NCI-H1436 (cell line): ENCODE measurements at regions not wholly inside any gene's neighbourhood (a gene's known extent, or its start where the extent isn't known, plus 50 kb on each side); places are given as distances from the start of the nearest gene placed in this dataset.

ENCODE experiments used
- DNase-seq: peaks from one replicate; lab custom pipeline; 2025; lab: John Stamatoyannopoulos, UW

GRCh38 chr1:34408011-34408410, 231.3 kb downstream of the C1orf94 start:
- DNase-seq: no peak

DNA sequence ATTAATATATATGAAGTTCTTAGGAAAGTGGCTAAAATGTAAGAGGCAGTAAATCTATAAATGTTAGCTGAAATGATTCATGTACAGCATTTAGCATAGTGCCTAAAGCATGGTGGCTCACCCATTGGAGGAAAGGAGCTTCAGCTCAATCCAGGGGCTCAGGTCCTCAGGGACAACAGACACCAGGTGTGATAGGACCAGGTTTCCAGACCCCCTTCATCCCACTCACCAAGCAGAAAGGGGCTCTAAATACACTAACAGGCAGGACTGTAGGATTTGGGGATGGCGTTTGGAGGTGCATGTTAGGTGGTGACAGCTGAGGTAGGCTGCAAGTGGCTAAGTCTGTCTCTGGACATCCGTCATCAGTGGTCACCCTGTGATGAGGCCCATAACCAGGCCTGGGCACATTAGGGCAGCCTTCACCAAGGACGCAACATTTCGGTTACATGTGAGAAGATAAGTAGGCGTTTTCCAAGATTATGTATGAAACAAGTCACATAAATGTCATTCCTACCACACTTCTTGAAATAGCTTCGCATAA, 233.1 kb downstream of the C1orf94 start:
- no peak for DNase-seq

GRCh38 chr1:34412598-34413370, 236.1 kb downstream of the C1orf94 start:
- no peak for DNase-seq

- DNase-seq: peak; percentile 54
Measured at GRCh38 chr1:34415140-34415539, 238.4 kb downstream of the C1orf94 start.

GRCh38 chr1:34418166-34418565, 241.5 kb downstream of the C1orf94 start:
- no peak for DNase-seq

- no peak for DNase-seq
Measured at GRCh38 chr1:34419663-34420136, 243.0 kb downstream of the C1orf94 start.

DNA sequence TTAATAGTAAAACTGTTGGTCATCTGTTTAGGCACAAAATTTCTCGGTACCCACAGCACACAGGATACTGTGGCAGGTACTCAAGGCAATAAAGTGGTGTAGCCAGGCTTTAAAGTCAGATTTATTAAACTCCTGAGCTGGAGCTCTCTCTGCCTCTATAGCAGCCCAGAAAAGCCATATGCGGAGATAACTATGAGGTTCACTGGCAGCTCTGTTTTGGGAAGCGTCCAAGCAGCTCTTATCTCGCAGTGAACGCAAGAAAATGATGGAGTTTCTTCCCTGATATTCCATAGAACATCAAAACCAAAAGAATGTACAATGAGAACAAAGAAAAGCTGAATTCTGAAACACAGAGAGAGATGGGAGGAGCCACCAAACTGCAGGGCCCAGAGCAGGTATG, 248.3 kb downstream of the C1orf94 start:
- no peak for DNase-seq

- no peak for DNase-seq
Measured at GRCh38 chr1:34425785-34426184, 249.1 kb downstream of the C1orf94 start.

- no peak for DNase-seq
Measured at GRCh38 chr1:34426325-34426896, 249.7 kb downstream of the C1orf94 start.

DNA sequence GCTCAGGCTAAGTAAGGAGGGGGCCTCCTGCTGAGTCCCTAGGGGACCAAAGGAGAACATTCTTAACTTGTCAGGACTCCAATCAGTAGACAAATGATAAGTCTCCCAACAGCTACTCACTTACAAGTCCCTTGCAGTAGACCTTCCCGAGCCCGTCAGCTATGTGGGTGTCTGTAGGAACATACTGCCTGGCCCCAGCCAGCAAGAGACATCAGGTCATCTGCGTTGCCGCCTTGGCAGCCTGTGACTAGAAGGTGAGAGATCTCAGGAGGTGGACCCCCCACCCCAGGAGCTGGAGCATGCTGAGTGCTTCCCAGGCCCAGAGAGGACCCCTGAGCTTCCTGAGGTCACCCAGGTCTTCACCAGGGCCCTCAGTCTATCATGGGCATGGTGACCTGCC, 250.5 kb downstream of the C1orf94 start:
- DNase-seq: no peak

DNA sequence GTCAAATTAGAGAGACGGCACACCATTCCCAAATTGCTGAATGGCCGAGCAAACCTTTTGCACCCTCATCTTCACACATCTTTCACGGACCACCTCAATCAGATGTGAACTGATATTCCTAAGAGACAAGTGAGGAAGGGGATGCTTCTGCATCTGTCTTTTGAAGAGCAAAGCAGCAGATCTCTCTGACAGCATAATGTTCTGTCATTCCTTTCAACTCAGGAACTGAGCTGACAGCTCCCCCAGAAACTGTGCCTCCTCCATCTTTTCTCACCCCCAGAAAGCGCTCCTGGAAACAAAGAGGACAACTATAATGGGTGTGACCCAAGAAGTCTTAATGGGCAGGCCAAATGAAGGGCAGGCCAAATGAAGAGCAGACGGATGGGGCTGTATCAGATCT, 256.4 kb downstream of the C1orf94 start:
- DNase-seq: no peak

GRCh38 chr1:34436836-34437235, 260.1 kb downstream of the C1orf94 start:
- no peak for DNase-seq

- no peak for DNase-seq
Measured at GRCh38 chr1:34441259-34442069, 264.8 kb downstream of the C1orf94 start.

GRCh38 chr1:34444516-34444915, 267.8 kb downstream of the C1orf94 start:
- no peak for DNase-seq

DNA sequence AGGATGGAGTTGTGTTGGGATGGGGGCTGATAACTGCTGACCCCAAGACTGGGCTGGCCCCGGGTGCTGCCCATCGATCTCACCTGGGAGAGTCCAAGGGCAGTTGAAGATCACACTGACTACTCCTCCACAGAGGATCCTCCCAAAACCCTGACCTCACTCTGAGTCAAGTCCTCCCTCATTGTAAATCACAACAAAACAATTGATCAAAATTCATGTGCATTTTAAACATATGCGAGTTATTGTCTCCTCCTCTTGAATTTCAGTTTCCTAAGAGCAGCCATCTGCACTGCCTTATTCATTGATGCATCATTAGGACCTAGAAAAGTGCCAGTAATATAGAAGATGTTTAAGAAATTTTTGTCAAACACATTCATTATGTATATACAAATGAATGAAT, 273.6 kb downstream of the C1orf94 start:
- no peak for DNase-seq

DNA sequence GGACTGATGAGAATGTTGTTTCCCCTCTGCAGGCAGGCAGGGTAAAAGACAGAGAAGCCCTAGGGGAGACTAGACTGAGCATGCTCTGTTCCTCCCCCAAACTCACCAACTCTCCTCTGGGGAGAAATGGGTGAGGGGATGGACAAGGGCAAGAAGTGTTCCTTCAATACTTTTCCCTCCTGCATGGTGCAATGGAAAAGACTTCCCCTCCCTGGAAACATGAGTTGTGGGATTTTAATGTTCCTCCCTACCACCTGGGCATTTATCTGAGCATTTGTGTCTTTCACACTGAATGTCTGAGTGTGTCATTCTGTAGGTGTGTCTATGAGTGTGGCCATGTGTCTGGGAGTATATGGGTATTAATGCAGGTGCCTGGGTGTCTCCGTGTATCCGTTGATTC, 275.7 kb downstream of the C1orf94 start:
- DNase-seq: no peak

GRCh38 chr1:34455121-34455520, 278.4 kb downstream of the C1orf94 start:
- no peak for DNase-seq

DNA sequence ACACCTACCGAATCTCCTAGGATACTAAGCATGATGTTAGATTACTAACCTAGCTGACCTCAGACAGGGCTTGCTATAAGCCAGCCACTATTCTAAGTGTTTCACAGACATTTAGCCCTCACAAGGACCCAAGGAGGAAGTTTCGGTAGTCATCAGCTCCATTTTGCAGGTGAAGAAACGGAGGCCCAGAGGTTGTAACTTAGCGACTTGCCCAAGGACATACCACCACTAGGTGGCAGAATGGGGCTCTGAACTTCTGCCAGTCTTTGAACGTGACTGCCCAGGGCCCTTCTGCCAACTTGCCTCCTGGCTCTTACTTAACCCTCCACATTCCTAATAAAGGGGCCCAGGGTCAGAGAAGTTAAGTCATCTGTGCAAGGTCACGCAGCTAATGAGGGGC, 283.5 kb downstream of the C1orf94 start:
- DNase-seq: peak; percentile 4

DNA sequence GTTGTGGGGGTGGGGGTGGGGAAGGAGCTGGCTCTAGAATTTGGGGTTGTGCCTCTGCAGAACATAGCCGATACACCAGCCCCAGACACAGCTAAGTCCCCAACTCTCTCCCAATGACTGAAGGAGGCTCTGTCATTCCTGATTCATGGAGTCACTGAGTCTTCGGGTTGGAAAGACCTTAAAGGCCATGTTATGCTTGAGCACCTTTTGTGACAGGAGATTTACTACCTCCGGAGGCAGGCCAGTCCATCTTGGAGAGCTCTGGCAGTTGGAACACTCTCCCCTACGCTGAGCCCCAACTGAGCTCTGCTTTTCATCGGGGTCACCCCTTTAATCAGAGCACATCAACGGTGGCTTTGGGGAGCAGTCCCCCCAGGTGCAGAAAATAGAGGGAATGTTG, 284.4 kb upstream of the GJB5 start:
- no peak for DNase-seq

GRCh38 chr1:34474566-34474965, 280.3 kb upstream of the GJB5 start:
- DNase-seq: no peak

DNA sequence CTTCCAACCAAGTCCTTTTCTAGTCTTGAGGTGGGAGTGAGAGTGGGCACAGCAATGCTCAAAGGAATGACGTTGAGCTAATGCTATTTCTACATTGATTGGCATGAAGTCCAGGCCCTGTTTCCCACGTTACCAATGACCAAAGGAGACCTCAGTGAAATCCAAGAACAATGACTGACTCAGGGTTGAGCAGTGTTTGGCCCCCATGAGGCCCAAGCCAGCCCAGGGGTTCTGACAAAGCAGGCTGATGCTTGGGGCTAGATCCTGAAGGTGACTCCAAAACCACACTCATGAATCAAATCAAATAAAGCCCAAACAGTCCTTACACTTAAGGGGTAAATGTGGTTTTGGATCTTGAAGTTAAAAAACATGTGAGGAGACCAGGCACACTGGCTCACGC, 278.5 kb upstream of the GJB5 start:
- no peak for DNase-seq

DNA sequence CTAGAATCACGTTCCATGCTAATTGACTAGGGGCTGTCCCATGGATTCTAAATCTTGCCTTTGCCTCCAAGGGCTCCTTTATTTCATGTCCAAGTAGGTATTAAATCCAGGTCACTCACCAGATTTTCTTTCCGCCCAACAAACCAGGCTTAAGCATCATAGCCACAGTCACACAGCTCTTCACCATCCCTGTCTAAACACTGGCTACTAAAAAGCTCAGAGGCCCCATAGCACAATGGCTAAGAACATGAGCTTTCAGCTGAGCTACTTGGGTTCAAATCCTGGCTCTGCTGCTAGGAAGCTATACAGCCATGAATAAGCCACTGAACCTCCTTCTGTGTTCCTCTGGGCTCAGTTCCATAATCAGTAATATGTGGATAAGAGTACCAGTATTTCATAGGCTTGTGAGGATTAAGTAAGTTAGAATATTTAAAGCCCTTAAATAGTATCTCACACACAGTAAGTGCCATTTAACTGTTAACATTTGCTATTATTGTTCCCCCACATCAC, 277.2 kb upstream of the GJB5 start:
- DNase-seq: no peak
